Activated CD4-positive, alpha-beta T cell treated with anti-CD3 and anti-CD28 coated beads, Interleukin-10, Interleukin-2, amounts not matched to agents 100 ng/mL and 50 ng/mL, durations not matched to agents 16 hours and 8 hours (primary cell): ENCODE measurements at regions not wholly inside any gene's neighbourhood (a gene's known extent, or its start where the extent isn't known, plus 50 kb on each side); places are given as distances from the start of the nearest gene placed in this dataset.

Source experiments
- DNase-seq: peaks from one replicate; pipeline ENCODE4 v3.0.0-alpha.2; 2020

DNA sequence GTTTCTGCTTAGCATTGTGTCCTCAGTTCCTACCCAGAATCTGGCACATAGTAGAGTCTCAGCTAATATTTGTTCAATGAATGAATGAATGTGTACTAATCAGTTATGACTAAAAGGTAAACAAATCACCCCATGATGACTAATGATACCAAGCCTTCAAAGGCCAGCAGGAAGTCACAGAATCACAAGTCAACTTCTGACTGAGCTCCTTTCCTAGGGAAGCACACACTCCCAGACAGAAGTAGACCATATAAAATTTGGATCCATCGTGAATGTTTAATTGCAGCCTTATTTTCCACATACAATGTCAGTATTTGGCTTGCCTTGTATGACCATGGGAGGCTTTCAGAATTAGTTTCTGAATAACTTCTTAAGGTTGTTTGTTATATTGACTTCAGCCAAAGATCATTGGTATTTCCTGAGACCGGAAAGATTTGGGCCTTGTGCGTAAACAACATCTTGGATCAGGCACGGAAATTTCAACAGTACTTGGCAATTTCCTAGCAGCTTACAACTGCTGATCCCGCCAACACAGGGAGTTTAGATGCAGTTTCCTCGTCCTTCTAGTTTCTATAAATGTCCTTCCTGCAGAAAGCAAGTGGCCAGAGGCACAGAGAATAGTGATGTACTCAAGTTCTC, 185.9 kb upstream of the ATP1B1 start:
- peak; percentile 3 for DNase-seq

- DNase-seq: no peak
Measured at GRCh38 chr1:168921629-168922028, 184.9 kb upstream of the ATP1B1 start.

GRCh38 chr1:168923521-168924136, 182.9 kb upstream of the ATP1B1 start:
- DNase-seq: no peak

DNA sequence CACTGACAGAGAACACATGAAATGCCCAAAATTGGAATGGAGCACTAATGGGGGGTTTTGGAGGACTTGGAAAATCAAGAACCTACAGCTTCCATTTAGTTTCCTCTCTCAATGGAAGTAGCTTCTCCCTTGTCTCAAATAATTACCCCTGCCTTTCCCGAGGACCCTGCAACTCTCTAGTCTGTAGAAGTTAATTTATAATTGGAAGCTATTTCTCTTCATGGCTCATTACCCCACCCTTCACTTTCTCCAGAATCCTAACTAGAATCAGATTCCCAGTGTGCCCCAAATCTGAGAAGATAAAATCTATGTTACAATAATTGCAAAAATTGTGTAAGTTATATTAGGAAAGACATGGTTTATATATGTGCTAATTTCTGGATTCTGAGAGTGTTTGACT, 181.5 kb upstream of the ATP1B1 start:
- no peak for DNase-seq

DNA sequence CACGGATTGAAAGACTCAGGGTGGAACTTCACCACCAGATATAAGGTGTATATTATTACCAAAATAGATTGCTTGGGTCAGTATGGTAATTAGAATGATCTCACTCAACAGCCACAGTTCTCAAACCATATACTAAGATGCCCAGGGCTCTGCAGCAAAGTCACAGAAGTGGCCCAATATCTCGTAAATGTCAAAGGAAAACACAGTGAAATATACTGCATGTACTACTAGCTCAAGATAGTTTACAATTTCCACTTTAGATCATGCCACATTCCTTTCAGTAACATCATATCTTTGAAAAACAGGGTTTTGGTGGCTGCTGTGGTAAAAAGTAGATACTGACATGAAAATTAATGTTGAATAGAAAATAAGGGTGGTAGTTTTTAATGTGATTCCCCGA, 180.3 kb upstream of the ATP1B1 start:
- no peak for DNase-seq

GRCh38 chr1:168932539-168932938, 174.0 kb upstream of the ATP1B1 start:
- no peak for DNase-seq

- no peak for DNase-seq
Measured at GRCh38 chr1:168933141-168933805, 173.2 kb upstream of the ATP1B1 start.

- no peak for DNase-seq
Measured at GRCh38 chr1:168939110-168939946, 167.2 kb upstream of the ATP1B1 start.

DNA sequence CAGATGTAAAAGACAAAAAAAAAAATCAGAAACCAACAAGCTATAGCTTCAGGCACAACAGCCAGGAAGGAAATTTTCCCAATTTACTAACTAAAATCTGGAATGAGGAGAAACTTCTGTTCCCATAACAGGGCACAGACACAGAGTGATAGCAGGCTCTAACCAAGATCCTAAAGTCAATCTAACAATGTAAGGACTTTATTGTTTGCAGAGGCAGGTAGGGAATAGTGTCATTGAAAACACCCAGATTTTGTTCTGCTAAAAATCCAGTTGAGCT, 166.6 kb upstream of the ATP1B1 start:
- no peak for DNase-seq

- DNase-seq: no peak
Measured at GRCh38 chr1:168941640-168942039, 164.8 kb upstream of the ATP1B1 start.

GRCh38 chr1:168942165-168942564, 164.3 kb upstream of the ATP1B1 start:
- DNase-seq: no peak

GRCh38 chr1:168945870-168946269, 160.6 kb upstream of the ATP1B1 start:
- DNase-seq: no peak

DNA sequence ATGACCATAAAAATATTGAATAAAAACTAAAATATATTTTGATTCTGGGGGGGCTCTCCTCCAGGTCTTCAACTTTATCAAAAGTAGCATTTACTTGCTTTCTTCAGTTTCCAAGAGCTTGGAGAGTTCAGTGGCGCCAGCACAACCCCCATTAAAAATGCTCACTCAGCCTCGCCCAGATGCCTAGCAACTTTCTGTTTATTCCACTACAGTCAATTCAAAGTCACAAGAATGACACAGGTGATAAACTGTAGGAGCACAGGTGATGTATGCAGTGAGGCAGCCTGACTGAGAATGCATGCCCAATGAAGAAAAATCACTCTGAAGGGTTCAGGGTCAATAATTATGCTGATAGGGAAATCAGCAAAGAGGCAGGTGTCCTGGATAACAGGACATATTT, 159.4 kb upstream of the ATP1B1 start:
- no peak for DNase-seq

GRCh38 chr1:168949672-168950071, 156.8 kb upstream of the ATP1B1 start:
- no peak for DNase-seq

- no peak for DNase-seq
Measured at GRCh38 chr1:168957818-168958217, 148.7 kb upstream of the ATP1B1 start.

GRCh38 chr1:168958562-168959289, 147.8 kb upstream of the ATP1B1 start:
- no peak for DNase-seq

- DNase-seq: no peak
Measured at GRCh38 chr1:168959382-168959781, 147.1 kb upstream of the ATP1B1 start.

GRCh38 chr1:168960114-168960513, 146.4 kb upstream of the ATP1B1 start:
- no peak for DNase-seq

GRCh38 chr1:168960595-168960994, 145.9 kb upstream of the ATP1B1 start:
- no peak for DNase-seq

- DNase-seq: no peak
Measured at GRCh38 chr1:168963601-168964000, 142.9 kb upstream of the ATP1B1 start.

DNA sequence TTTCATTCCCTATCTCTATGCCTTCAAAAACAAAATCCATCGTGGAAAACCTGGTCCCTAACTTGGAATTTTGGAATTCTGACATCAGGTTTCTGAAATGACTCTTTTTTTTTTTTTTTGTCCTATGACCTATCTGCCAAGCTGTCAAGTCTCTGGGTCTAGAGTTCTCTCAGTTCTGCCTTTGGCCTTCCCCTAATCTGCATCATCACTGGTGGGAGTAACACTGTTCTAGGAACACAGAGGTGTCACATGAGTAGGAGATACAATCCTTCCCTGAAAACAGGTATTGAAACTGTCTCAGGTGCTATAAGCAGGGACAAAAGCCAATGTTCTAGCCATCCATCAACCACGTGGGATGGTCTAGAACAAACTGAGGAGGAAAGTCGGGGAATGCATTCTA, 142.0 kb upstream of the ATP1B1 start:
- DNase-seq: no peak

DNA sequence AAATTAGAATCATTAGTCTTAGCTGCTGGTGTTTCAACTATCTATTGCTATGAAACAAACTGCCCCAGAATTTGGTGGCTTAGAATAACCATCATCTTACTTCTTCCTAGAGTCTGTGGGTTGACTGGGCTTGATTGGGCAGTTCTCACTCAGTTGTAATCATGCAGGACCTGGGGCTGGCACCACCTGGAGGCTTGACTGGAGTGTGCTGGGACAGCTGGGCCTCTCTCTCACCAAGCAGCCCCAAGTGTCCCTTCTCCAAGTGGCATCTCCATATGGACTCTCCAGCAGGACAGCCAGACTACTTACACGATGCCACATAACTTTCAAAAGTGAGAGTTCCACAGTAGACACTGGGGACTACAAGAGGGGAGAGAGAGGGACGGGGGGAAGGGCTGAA, 140.3 kb upstream of the ATP1B1 start:
- DNase-seq: no peak

- DNase-seq: no peak
Measured at GRCh38 chr1:168966636-168967035, 139.9 kb upstream of the ATP1B1 start.
